HEK293 (cell line): ENCODE measurements at regions not wholly inside any gene's neighbourhood (a gene's known extent, or its start where the extent isn't known, plus 50 kb on each side); places are given as distances from the start of the nearest gene placed in this dataset.

Experiments
- BCL11A ChIP-seq: fragments of 450-650 bp; formaldehyde crosslinking; IDR thresholded peaks from 2 replicates; pipeline ENCODE4 v1.5.1; 2016; ENCODE audit warnings: low read depth, missing biosample characterization, missing genetic modification characterization
- EGR2 ChIP-seq: fragments of 450-650 bp; formaldehyde crosslinking; IDR thresholded peaks from 2 replicates; pipeline ENCODE4 v1.5.1; 2016; ENCODE audit warnings: low read depth, missing biosample characterization, missing genetic modification characterization
- GLI2 ChIP-seq: fragments of 450-650 bp; formaldehyde crosslinking; IDR thresholded peaks from 2 replicates; pipeline ENCODE4; 2017; ENCODE audit warnings: missing biosample characterization, missing genetic modification characterization, low read depth, borderline replicate concordance
- HOXD13 ChIP-seq: sonication (generic); formaldehyde crosslinking; IDR thresholded peaks from 2 replicates; pipeline ENCODE4 v1.8.0; 2022; ENCODE audit warnings: missing genetic modification reagents, borderline replicate concordance
- IKZF3 ChIP-seq: fragments of 450-650 bp; IDR thresholded peaks from 2 replicates; pipeline ENCODE4 v1.5.0; 2018; ENCODE audit warnings: missing biosample characterization, mild to moderate bottlenecking, missing genetic modification characterization, moderate library complexity
- KLF16 ChIP-seq: fragments of 450-650 bp; formaldehyde crosslinking; IDR thresholded peaks from 2 replicates; pipeline ENCODE4 v1.5.1; 2017; ENCODE audit warnings: missing biosample characterization, missing genetic modification characterization
- KLF9 ChIP-seq: fragments of 450-650 bp; formaldehyde crosslinking; IDR thresholded peaks from 2 replicates; pipeline ENCODE4 v1.5.1; 2016; ENCODE audit warnings: missing biosample characterization, missing genetic modification characterization, low read depth
- MZF1 ChIP-seq: fragments of 450-650 bp; formaldehyde crosslinking; IDR thresholded peaks from 2 replicates; pipeline ENCODE4 v1.5.1; 2017; ENCODE audit warnings: missing biosample characterization, missing genetic modification characterization, borderline replicate concordance
- WT1 ChIP-seq: fragments of 450-650 bp; formaldehyde crosslinking; IDR thresholded peaks from 2 replicates; pipeline ENCODE4 v1.5.1; 2016; ENCODE audit warnings: missing biosample characterization, missing genetic modification characterization
- ZBTB20 ChIP-seq: fragments of 450-650 bp; formaldehyde crosslinking; IDR thresholded peaks from 2 replicates; pipeline ENCODE4 v1.5.1; 2016; ENCODE audit warnings: missing biosample characterization, missing genetic modification characterization
- ZBTB8A ChIP-seq: fragments of 450-650 bp; formaldehyde crosslinking; IDR thresholded peaks from 2 replicates; pipeline ENCODE4 v1.5.1; 2016; ENCODE audit warnings: missing biosample characterization, missing genetic modification characterization
- ZFP3 ChIP-seq: fragments of 450-650 bp; formaldehyde crosslinking; IDR thresholded peaks from 2 replicates; pipeline ENCODE4 v1.5.1; 2016; ENCODE audit warnings: low read depth, missing biosample characterization, missing genetic modification characterization
- ZNF140 ChIP-seq: fragments of 450-650 bp; formaldehyde crosslinking; IDR thresholded peaks from 2 replicates; pipeline ENCODE4 v1.5.1; 2016; ENCODE audit warnings: missing biosample characterization, missing genetic modification characterization
- ZNF2 ChIP-seq: fragments of 450-650 bp; formaldehyde crosslinking; IDR thresholded peaks from 2 replicates; pipeline ENCODE4 v1.5.1; 2016; ENCODE audit warnings: missing biosample characterization, missing genetic modification characterization
- ZNF23 ChIP-seq: fragments of 450-650 bp; formaldehyde crosslinking; IDR thresholded peaks from 2 replicates; pipeline ENCODE4 v1.5.1; 2016; ENCODE audit warnings: missing biosample characterization, missing genetic modification characterization, borderline replicate concordance
- ZNF311 ChIP-seq: fragments of 450-650 bp; formaldehyde crosslinking; IDR thresholded peaks from 2 replicates; pipeline ENCODE4 v1.5.1; 2017; ENCODE audit warnings: missing biosample characterization, missing genetic modification characterization, borderline replicate concordance
- ZNF626 ChIP-seq: fragments of 450-650 bp; sonication (Bioruptor Pico); formaldehyde crosslinking; IDR thresholded peaks from 2 replicates; pipeline ENCODE4 v1.5.1; 2018; ENCODE audit warnings: missing biosample characterization, missing genetic modification characterization, inconsistent platforms
- ZNF791 ChIP-seq: fragments of 450-650 bp; formaldehyde crosslinking; IDR thresholded peaks from 2 replicates; pipeline ENCODE4 v1.5.1; 2016; ENCODE audit warnings: missing biosample characterization, missing genetic modification characterization
- ZSCAN23 ChIP-seq: fragments of 450-650 bp; formaldehyde crosslinking; IDR thresholded peaks from 2 replicates; pipeline ENCODE4 v1.5.1; 2016; ENCODE audit warnings: missing biosample characterization, missing genetic modification characterization
- TF ChIP-seq, protein P1 (sequence below): fragments of 450-650 bp; formaldehyde crosslinking; IDR thresholded peaks from 2 replicates; pipeline ENCODE4 v1.5.1; 2016; ENCODE audit warnings: missing biosample characterization, missing genetic modification characterization
- TF ChIP-seq, protein P2 (sequence below): fragments of 450-650 bp; formaldehyde crosslinking; IDR thresholded peaks from 2 replicates; pipeline ENCODE4 v1.5.1; 2016; ENCODE audit warnings: missing biosample characterization, missing genetic modification characterization
- TF ChIP-seq, protein P3 (sequence below): fragments of 450-650 bp; formaldehyde crosslinking; IDR thresholded peaks from 2 replicates; pipeline ENCODE4; 2016; ENCODE audit warnings: missing biosample characterization, missing genetic modification characterization
- TF ChIP-seq, protein P4 (sequence below): fragments of 450-650 bp; formaldehyde crosslinking; IDR thresholded peaks from 2 replicates; pipeline ENCODE4 v1.5.1; 2016; ENCODE audit warnings: missing biosample characterization, missing genetic modification characterization
- TF ChIP-seq, protein P5 (sequence below): fragments of 450-650 bp; formaldehyde crosslinking; IDR thresholded peaks from 2 replicates; pipeline ENCODE4 v1.5.1; 2016; ENCODE audit warnings: missing biosample characterization, missing genetic modification characterization
- TF ChIP-seq, protein P6 (sequence below): fragments of 450-650 bp; formaldehyde crosslinking; IDR thresholded peaks from 2 replicates; pipeline ENCODE4 v1.5.1; 2016; ENCODE audit warnings: missing biosample characterization, missing genetic modification characterization, borderline replicate concordance
- TF ChIP-seq, protein P7 (sequence below): fragments of 450-650 bp; formaldehyde crosslinking; IDR thresholded peaks from 2 replicates; pipeline ENCODE4 v1.5.1; 2016; ENCODE audit warnings: missing biosample characterization, missing genetic modification characterization

DNA sequence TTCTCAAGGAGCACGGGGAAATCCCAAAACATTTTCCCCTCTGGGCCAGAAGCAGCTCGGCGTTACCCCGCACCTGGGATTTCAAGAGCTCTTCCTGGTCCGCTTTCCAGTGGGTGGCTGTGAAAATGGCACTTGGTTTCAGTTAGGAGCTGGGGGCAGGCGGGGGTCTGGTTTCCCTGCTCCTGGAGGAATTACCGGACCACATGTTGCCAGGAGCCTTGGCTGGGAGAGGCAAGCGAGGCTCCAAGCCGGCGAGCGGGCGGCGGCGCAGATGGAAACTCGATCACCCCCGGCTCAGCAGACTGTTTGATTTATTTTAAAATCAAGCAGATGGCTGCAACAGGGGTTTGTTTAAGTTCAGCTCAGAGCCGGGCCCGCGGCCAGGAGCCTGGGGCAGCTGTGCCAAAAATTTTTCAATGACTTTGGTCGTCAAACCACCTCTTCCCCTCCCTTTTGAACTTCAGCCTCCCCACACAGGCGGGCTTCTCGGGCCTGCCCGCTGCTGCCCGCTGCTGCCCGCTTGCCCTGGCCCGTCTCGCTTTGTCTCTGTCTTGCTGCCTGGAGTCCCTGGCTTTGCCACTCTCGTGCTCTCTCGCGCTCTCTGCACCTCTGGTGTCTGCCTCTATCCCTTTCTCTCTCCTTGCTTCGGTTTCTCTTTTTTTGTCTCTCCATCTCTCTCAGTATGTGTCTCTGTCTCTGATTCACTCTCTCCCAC lies 108.0 kb upstream of the CIBAR2 start (continued):
- TF ChIP-seq, protein P1, sequence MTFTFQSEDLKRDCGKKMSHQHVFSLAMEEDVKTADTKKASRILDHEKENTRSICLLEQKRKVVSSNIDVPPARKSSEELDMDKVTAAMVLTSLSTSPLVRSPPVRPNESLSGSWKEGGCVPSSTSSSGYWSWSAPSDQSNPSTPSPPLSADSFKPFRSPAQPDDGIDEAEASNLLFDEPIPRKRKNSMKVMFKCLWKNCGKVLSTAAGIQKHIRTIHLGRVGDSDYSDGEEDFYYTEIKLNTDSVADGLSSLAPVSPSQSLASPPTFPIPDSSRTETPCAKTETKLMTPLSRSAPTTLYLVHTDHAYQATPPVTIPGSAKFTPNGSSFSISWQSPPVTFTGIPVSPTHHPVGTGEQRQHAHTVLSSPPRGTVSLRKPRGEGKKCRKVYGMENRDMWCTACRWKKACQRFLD (tag by site-specific recombination) = no peak
- TF ChIP-seq KLF16 (tag by site-specific recombination) (no peak; the same call in 1 of the 2 replicates), GLI2 (tag by site-specific recombination) (no peak), ZSCAN23 (no peak), WT1 (tag by site-specific recombination) (peak; percentile 68; the same call in 1 of the 2 replicates), ZNF2 (tag by site-specific recombination) (0 out of 2 replicates have a peak, but pooled peaks have one; percentile 12), HOXD13 (no peak), IKZF3 (tag by site-specific recombination) (0 out of 2 replicates have a peak, but pooled peaks have one; percentile 57), BCL11A (tag by site-specific recombination) (no peak), KLF9 (tag by site-specific recombination) (no peak), MZF1 (tag by site-specific recombination) (peak; percentile 63; the same call in 1 of the 2 replicates), ZBTB8A (tag by site-specific recombination) (peak; percentile 48; the same call in 1 of the 2 replicates), ZNF626 (tag by site-specific recombination) (no peak), ZBTB20 (tag by site-specific recombination) (peak; percentile 62; the same call in 1 of the 2 replicates), ZNF23 (no peak), ZFP3 (tag by site-specific recombination) (no peak), EGR2 (tag by site-specific recombination) (peak; percentile 52), ZNF791 (tag by site-specific recombination) (no peak), ZNF311 (tag by site-specific recombination) (no peak), ZNF140 (tag by site-specific recombination) (no peak)
- TF ChIP-seq, protein P2, sequence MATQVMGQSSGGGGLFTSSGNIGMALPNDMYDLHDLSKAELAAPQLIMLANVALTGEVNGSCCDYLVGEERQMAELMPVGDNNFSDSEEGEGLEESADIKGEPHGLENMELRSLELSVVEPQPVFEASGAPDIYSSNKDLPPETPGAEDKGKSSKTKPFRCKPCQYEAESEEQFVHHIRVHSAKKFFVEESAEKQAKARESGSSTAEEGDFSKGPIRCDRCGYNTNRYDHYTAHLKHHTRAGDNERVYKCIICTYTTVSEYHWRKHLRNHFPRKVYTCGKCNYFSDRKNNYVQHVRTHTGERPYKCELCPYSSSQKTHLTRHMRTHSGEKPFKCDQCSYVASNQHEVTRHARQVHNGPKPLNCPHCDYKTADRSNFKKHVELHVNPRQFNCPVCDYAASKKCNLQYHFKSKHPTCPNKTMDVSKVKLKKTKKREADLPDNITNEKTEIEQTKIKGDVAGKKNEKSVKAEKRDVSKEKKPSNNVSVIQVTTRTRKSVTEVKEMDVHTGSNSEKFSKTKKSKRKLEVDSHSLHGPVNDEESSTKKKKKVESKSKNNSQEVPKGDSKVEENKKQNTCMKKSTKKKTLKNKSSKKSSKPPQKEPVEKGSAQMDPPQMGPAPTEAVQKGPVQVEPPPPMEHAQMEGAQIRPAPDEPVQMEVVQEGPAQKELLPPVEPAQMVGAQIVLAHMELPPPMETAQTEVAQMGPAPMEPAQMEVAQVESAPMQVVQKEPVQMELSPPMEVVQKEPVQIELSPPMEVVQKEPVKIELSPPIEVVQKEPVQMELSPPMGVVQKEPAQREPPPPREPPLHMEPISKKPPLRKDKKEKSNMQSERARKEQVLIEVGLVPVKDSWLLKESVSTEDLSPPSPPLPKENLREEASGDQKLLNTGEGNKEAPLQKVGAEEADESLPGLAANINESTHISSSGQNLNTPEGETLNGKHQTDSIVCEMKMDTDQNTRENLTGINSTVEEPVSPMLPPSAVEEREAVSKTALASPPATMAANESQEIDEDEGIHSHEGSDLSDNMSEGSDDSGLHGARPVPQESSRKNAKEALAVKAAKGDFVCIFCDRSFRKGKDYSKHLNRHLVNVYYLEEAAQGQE = no peak
- TF ChIP-seq, protein P3, sequence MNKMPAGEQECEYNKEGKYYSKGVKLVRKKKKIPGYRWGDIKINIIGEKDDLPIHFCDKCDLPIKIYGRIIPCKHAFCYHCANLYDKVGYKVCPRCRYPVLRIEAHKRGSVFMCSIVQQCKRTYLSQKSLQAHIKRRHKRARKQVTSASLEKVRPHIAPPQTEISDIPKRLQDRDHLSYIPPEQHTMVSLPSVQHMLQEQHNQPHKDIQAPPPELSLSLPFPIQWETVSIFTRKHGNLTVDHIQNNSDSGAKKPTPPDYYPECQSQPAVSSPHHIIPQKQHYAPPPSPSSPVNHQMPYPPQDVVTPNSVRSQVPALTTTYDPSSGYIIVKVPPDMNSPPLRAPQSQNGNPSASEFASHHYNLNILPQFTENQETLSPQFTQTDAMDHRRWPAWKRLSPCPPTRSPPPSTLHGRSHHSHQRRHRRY (tag by site-specific recombination) = no peak
- TF ChIP-seq, protein P4, sequence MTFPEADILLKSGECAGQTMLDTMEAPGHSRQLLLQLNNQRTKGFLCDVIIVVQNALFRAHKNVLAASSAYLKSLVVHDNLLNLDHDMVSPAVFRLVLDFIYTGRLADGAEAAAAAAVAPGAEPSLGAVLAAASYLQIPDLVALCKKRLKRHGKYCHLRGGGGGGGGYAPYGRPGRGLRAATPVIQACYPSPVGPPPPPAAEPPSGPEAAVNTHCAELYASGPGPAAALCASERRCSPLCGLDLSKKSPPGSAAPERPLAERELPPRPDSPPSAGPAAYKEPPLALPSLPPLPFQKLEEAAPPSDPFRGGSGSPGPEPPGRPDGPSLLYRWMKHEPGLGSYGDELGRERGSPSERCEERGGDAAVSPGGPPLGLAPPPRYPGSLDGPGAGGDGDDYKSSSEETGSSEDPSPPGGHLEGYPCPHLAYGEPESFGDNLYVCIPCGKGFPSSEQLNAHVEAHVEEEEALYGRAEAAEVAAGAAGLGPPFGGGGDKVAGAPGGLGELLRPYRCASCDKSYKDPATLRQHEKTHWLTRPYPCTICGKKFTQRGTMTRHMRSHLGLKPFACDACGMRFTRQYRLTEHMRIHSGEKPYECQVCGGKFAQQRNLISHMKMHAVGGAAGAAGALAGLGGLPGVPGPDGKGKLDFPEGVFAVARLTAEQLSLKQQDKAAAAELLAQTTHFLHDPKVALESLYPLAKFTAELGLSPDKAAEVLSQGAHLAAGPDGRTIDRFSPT (tag by site-specific recombination) = 0 out of 2 replicates have a peak, but pooled peaks have one; percentile 24
- TF ChIP-seq, protein P5, sequence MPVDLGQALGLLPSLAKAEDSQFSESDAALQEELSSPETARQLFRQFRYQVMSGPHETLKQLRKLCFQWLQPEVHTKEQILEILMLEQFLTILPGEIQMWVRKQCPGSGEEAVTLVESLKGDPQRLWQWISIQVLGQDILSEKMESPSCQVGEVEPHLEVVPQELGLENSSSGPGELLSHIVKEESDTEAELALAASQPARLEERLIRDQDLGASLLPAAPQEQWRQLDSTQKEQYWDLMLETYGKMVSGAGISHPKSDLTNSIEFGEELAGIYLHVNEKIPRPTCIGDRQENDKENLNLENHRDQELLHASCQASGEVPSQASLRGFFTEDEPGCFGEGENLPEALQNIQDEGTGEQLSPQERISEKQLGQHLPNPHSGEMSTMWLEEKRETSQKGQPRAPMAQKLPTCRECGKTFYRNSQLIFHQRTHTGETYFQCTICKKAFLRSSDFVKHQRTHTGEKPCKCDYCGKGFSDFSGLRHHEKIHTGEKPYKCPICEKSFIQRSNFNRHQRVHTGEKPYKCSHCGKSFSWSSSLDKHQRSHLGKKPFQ = 0 out of 2 replicates have a peak, but pooled peaks have one; percentile 34
- TF ChIP-seq, protein P6, sequence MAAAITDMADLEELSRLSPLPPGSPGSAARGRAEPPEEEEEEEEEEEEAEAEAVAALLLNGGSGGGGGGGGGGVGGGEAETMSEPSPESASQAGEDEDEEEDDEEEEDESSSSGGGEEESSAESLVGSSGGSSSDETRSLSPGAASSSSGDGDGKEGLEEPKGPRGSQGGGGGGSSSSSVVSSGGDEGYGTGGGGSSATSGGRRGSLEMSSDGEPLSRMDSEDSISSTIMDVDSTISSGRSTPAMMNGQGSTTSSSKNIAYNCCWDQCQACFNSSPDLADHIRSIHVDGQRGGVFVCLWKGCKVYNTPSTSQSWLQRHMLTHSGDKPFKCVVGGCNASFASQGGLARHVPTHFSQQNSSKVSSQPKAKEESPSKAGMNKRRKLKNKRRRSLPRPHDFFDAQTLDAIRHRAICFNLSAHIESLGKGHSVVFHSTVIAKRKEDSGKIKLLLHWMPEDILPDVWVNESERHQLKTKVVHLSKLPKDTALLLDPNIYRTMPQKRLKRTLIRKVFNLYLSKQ (tag by site-specific recombination) = no peak
- TF ChIP-seq, protein P7, sequence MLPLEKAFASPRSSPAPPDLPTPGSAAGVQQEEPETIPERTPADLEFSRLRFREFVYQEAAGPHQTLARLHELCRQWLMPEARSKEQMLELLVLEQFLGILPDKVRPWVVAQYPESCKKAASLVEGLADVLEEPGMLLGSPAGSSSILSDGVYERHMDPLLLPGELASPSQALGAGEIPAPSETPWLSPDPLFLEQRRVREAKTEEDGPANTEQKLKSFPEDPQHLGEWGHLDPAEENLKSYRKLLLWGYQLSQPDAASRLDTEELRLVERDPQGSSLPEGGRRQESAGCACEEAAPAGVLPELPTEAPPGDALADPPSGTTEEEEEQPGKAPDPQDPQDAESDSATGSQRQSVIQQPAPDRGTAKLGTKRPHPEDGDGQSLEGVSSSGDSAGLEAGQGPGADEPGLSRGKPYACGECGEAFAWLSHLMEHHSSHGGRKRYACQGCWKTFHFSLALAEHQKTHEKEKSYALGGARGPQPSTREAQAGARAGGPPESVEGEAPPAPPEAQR (tag by site-specific recombination) = no peak
